HG03521 (cell line): ENCODE measurements at regions not wholly inside any gene's neighbourhood (a gene's known extent, or its start where the extent isn't known, plus 50 kb on each side); places are given as distances from the start of the nearest gene placed in this dataset.

Source experiments
- ATAC-seq: cut with Tn5 transposase; IDR thresholded peaks from one replicate; pipeline ENCODE4 v1.9.1; 2021; ENCODE audit warnings: mild to moderate bottlenecking, moderate library complexity; ENCODE audit not compliant: unreplicated experiment

GRCh38 chr4:122555216-122555615 is 65.7 kb downstream of the IL21 start:
- ATAC-seq = no peak

GRCh38 chr4:122553432-122553831 is 67.4 kb downstream of the IL21 start:
- ATAC-seq = no peak

GRCh38 chr4:122552898-122553297 is 68.0 kb downstream of the IL21 start:
- no peak for ATAC-seq

- no peak for ATAC-seq
Observed at GRCh38 chr4:122548886-122549630, 71.8 kb downstream of the IL21 start.

GRCh38 chr4:122548452-122548851 is 72.4 kb downstream of the IL21 start:
- ATAC-seq = no peak

GRCh38 chr4:122542411-122543236 is 78.2 kb downstream of the IL21 start:
- peak; percentile 85 for ATAC-seq

- no peak for ATAC-seq
Observed at GRCh38 chr4:122541996-122542395, 78.9 kb downstream of the IL21 start.

GRCh38 chr4:122540838-122541237 is 80.0 kb downstream of the IL21 start:
- ATAC-seq = no peak

- ATAC-seq = no peak
Observed at GRCh38 chr4:122539861-122540465, 80.9 kb downstream of the IL21 start.

- ATAC-seq = no peak
Observed at GRCh38 chr4:122537388-122538135, 81.0 kb upstream of the IL2 start.

GRCh38 chr4:122536001-122536400 is 79.5 kb upstream of the IL2 start:
- no peak for ATAC-seq

- no peak for ATAC-seq
Observed at GRCh38 chr4:122534776-122535175, 78.3 kb upstream of the IL2 start.

GRCh38 chr4:122533841-122534240 is 77.3 kb upstream of the IL2 start:
- no peak for ATAC-seq

GRCh38 chr4:122532766-122533165 is 76.2 kb upstream of the IL2 start:
- no peak for ATAC-seq

- no peak for ATAC-seq
Observed at GRCh38 chr4:122531514-122531913, 75.0 kb upstream of the IL2 start.

GRCh38 chr4:122531038-122531437 is 74.5 kb upstream of the IL2 start:
- no peak for ATAC-seq

- no peak for ATAC-seq
Observed at GRCh38 chr4:122528879-122529278, 72.4 kb upstream of the IL2 start.

GRCh38 chr4:122525865-122526264 is 69.3 kb upstream of the IL2 start:
- no peak for ATAC-seq

GRCh38 chr4:122524176-122524575 is 67.7 kb upstream of the IL2 start:
- ATAC-seq = no peak

- no peak for ATAC-seq
Observed at GRCh38 chr4:122522944-122523343, 66.4 kb upstream of the IL2 start.

GRCh38 chr4:122517345-122517744 is 60.8 kb upstream of the IL2 start:
- no peak for ATAC-seq
